Muscle of leg (tissue), 3 donors: ENCODE measurements at regions not wholly inside any gene's neighbourhood (a gene's known extent, or its start where the extent isn't known, plus 50 kb on each side); places are given as distances from the start of the nearest gene placed in this dataset.

Source experiments
- DNase-seq: peaks from one replicate; pipeline ENCODE4 v3.0.0; 2013
- H3K27ac ChIP-seq: one replicate; pipeline ENCODE4 v1.5.1; 2013; ENCODE audit warnings: mild to moderate bottlenecking, low read length, control low read depth
- H3K27me3 ChIP-seq: one replicate; pipeline ENCODE4 v1.6.1; 2013; ENCODE audit warnings: low read length; ENCODE audit not compliant: control insufficient read depth, insufficient read depth
- H3K36me3 ChIP-seq: one replicate; pipeline ENCODE4 v1.6.1; 2013; ENCODE audit warnings: low read length; ENCODE audit not compliant: control insufficient read depth, insufficient read depth
- H3K4me1 ChIP-seq: one replicate; pipeline ENCODE4 v1.6.1; 2013; ENCODE audit warnings: low read length; ENCODE audit not compliant: control insufficient read depth, insufficient read depth
- H3K4me3 ChIP-seq: one replicate; pipeline ENCODE4 v1.5.1; 2013; ENCODE audit warnings: low read length, control low read depth
- H3K9me3 ChIP-seq: replicated peaks from 2 replicates; pipeline ENCODE4 v1.6.1; 2013; ENCODE audit warnings: low read depth, low read length; ENCODE audit not compliant: control insufficient read depth
- WGBS: methylation state at CpG from one replicate; pipeline ENCODE4 v1.1.5; 2013; ENCODE audit warnings: missing lambda C conversion rate; ENCODE audit not compliant: insufficient coverage; 5-methylcytosine and 5-hydroxymethylcytosine counted together

DNA sequence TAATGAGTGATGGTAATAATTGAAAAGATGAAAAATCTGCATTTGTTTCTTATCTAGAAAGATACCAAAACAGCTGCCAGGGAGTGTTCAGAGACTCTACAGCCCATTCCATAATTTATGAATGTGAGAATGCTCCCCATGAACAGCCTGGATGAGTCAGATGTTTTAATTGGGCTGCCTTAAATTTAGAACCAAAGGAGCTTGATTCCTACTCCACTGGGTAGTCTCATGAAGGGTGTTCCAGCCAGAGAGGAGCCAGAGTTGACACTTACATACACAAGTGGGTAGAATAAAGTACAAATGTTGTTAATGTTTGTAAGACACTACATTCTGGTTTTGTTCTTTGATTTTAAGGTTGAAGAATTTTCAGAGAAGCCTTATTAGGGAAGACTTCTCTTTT is 123.2 kb upstream of the PRNP start:
- DNase-seq, result no peak
- no peak overlapping the region for H3K27ac ChIP-seq
- no peaks in the 10 kb centered on the region for H3K9me3 ChIP-seq
- no peaks in the 10 kb centered on the region for H3K4me1 ChIP-seq
- no peak overlapping the region for H3K4me3 ChIP-seq
- no peaks in the 10 kb centered on the region for H3K36me3 ChIP-seq
- no peaks in the 10 kb centered on the region for H3K27me3 ChIP-seq

DNA sequence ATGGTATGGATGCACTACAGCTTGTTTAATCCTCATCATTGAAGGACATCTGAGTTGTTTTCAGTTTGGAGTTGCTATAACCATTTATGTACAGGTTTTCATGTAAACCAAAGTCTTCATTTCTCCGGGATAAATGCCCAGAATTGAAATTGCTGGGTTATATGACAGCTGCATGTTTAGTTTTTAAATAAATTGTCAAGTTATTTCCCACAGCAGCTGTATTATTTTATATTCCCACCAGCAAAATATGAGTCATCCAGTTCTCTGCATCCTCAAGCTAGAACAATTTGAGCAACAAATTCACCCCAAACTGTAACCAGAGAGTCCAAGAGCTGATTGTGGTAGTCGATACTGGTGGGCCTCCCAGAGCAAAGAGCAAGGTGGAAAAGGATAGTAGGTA is 125.6 kb upstream of the PRNP start:
- Histone ChIP-seq H3K4me3 (no peak overlapping the region), H3K9me3 (no peaks in the 10 kb centered on the region), H3K36me3 (no peaks in the 10 kb centered on the region), H3K4me1 (no peaks in the 10 kb centered on the region), H3K27ac (no peak overlapping the region), H3K27me3 (no peaks in the 10 kb centered on the region)
- no peak for DNase-seq
- WGBS, result no CpG with 5 or more reads among the region's 2 CpGs

DNA sequence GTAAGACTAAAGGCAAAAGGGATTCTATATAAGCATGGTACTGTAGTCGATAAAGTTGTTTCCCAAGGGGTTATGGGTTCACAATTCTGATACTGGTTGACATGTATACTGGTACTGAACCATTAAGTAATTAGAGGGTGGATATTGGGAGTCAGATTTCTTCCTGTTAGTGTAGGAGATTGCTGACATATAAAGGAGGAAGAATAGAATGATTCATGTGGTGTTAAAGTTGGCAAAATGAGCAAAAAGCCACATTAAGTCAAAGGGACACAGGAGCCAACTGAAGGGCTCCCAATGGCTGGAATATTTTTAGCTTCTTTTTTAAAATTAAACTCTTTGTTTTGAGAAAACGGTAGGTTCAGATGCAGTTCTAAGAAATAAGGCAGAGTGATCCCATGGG is 126.3 kb upstream of the PRNP start:
- Histone ChIP-seq H3K27ac (no peak overlapping the region), H3K27me3 (no peaks in the 10 kb centered on the region), H3K36me3 (no peaks in the 10 kb centered on the region), H3K4me1 (no peaks in the 10 kb centered on the region), H3K9me3 (no peaks in the 10 kb centered on the region), H3K4me3 (no peak overlapping the region)
- WGBS, result 54% methylated on average over 1 of the region's 2 CpGs
- DNase-seq, result no peak

DNA sequence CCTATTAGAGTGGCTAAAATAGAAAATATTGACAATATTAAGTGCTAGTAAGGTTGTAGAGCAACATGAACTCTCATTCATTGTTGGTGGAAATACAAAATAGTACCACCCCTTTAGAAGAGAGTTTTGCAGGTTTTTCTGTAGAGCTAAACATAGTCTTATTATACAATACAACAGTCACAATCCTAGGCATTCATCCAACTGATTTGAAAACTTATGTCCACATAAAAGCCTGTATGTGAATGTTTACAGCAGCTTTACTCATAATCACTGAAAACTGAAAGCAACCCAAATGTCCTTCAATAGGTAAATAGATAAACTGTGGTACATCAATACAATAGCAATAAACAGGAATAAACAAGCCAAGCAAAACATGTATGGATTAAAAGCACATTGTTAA is 127.2 kb upstream of the PRNP start:
- no peaks in the 10 kb centered on the region for H3K4me1 ChIP-seq
- DNase-seq, result no peak
- no peak overlapping the region for H3K27ac ChIP-seq
- H3K4me3 ChIP-seq, result no peak overlapping the region
- H3K9me3 ChIP-seq, result no peaks in the 10 kb centered on the region
- H3K36me3 ChIP-seq, result no peaks in the 10 kb centered on the region
- H3K27me3 ChIP-seq, result no peaks in the 10 kb centered on the region

DNA sequence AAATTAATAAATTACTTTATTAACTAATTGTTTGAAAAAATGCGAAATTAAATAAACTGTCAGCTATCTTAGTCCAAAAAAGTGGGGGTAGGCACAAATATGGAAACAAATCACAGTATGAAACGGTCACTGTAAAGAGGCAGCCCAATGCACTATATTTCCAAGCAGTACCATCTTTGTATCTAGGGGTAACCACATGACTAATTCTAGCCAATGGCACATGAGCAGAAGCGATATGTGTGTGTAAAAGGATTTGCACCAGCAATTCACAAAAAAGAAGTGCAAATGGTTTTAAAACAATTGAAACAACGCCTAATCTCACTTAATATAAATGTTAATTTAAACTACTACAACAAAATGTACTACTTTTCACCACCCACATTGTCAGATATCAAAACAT is 129.5 kb upstream of the PRNP start:
- Histone ChIP-seq H3K4me3 (no peak overlapping the region), H3K27me3 (no peaks in the 10 kb centered on the region), H3K9me3 (no peaks in the 10 kb centered on the region), H3K36me3 (no peaks in the 10 kb centered on the region), H3K4me1 (no peaks in the 10 kb centered on the region), H3K27ac (no peak overlapping the region)
- DNase-seq, result no peak
- WGBS, result no CpG with 5 or more reads among the region's 4 CpGs

DNA sequence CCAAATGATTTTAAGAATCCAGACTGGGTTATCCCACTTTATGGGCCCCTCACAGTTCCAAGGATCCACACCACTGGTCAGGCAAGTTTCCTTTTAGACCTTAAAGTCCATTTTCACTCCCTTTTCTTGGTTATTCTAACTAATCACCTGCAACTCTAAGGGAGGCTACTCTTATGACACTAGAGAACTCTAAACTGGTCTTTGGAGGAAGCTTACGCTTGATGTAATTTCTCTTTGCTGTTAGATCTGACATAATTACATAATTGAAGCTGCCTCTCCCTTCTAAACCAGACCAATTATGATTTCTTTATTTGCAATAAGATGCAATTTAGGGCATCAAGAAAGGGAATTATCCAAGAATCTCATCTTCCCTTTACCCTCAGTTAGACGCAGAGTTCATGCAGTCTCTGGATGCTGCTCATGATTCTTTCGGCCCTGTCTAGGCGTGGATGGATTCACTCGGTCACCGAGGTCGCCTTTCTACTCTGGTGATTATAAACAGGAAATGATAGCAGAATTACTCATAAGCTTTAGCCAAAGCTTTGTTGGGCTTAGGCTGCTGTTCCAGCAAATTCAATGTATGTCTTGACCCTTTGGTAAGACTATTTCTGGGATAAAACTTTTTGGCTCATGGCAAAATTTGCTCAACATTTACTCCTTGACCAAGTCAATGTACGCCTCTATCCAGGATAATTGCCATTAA is 130.9 kb upstream of the PRNP start:
- Histone ChIP-seq H3K27me3 (no peaks in the 10 kb centered on the region), H3K27ac (no peak overlapping the region), H3K4me3 (no peak overlapping the region), H3K4me1 (no peaks in the 10 kb centered on the region), H3K9me3 (no peaks in the 10 kb centered on the region), H3K36me3 (no peaks in the 10 kb centered on the region)
- WGBS, result no CpG with 5 or more reads among the region's 8 CpGs
- DNase-seq, result no peak

DNA sequence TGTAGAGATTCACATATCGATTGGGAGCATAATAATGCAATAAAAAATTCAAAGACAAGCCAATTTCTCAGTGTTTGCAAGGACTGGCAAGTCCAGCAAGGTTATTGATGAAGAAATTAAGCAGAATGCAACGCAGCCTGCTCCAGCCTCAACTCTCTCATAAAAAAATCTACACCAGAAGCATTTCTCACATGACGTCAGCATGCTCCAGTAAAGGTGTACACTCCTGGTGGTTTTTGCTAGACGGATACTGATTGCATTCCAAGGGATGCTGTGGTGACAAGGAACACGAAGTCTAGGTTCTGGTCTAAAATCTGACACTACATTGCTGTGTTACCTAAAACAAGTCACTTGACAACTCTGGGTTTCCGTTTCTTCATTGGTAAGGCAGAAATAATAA is 131.9 kb upstream of the PRNP start:
- no CpG with 5 or more reads among the region's 6 CpGs for WGBS
- Histone ChIP-seq H3K27me3 (no peaks in the 10 kb centered on the region), H3K27ac (no peak overlapping the region), H3K36me3 (no peaks in the 10 kb centered on the region), H3K4me3 (no peak overlapping the region), H3K4me1 (no peaks in the 10 kb centered on the region), H3K9me3 (no peaks in the 10 kb centered on the region)
- no peak for DNase-seq

DNA sequence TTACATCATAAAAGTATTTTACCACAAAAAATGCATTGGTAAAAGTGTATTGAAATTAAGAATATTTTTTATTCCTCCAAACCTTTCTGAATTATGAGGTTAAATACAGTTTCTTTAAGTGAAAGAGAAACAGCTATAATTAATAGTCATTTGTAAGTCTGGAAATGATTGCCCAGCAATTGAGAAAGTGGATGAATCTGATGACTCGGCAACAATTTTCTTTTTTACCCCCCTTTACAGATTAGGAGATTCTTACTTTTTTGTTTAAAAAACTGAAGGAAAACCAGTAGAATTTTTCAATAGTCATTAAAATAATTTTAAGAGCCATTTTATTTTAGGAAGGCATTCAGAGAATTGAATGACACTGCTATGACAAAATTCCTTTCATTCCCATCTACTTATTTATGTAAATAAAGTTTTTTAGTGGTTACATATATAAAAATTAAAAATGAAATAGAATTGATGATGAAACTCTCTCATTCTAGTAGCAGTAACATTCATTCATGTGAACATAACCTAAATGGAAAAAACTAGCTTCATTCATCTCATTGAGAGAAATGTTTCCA is 134.1 kb upstream of the PRNP start:
- no peaks in the 10 kb centered on the region for H3K4me1 ChIP-seq
- H3K9me3 ChIP-seq, result no peaks in the 10 kb centered on the region
- no CpG with 5 or more reads among the region's 1 CpG for WGBS
- no peaks in the 10 kb centered on the region for H3K36me3 ChIP-seq
- H3K4me3 ChIP-seq, result no peak overlapping the region
- H3K27ac ChIP-seq, result no peak overlapping the region
- no peak for DNase-seq
- H3K27me3 ChIP-seq, result peaks cover 2% of the 10 kb centered on the region

DNA sequence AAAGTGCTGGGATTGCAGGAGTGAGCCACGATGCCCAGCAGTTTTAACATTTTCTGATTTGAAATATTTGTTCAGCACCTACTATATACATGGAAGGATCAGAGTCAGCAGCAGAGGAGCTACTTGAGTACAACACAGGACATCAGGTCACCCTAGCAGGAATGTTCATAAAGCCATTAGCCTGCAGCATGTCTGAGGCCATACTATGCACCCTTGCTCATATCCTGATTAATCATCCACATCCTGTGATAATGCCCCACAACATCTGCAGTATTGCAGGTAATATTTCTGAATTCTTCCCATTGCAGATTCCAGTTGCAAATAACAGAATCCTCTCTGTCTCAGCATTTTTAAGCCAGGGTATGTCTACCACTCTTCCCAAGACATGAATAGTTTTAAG is 135.5 kb upstream of the PRNP start:
- H3K27me3 ChIP-seq, result peaks cover 2% of the 10 kb centered on the region
- H3K4me1 ChIP-seq, result no peaks in the 10 kb centered on the region
- DNase-seq, result no peak
- H3K4me3 ChIP-seq, result no peak overlapping the region
- no peaks in the 10 kb centered on the region for H3K9me3 ChIP-seq
- no CpG with 5 or more reads among the region's 1 CpG for WGBS
- no peak overlapping the region for H3K27ac ChIP-seq
- no peaks in the 10 kb centered on the region for H3K36me3 ChIP-seq

DNA sequence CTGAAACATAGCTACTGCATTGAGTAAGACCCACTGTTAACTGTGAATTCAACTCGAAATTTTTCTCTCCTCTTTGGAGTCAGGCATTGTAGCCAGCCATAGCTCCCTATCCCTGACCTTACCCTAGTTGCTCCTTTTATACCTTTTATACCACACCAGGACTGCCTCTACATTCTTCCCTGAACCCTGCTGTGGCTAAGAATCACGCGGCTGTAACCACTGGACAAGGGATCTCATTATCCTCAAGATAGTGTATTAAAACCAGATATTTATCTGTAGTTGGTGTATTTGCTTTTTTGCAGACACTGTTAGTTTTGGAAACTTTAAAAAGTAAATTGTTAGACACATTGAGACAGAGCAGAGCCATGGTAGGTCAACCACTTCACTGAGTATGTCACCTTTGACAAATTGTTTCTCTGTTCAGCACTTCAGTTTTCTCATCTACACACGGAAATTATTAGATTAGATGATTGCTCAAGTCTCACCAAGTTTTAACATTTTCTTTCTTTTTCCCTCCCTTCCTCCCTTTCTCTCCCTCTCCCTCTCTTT is 136.5 kb upstream of the PRNP start:
- Histone ChIP-seq H3K36me3 (no peaks in the 10 kb centered on the region), H3K9me3 (no peaks in the 10 kb centered on the region), H3K27ac (no peak overlapping the region), H3K4me1 (no peaks in the 10 kb centered on the region), H3K27me3 (peaks cover 2% of the 10 kb centered on the region), H3K4me3 (no peak overlapping the region)
- no peak for DNase-seq
- 77% methylated on average over 2 of the region's 4 CpGs for WGBS

DNA sequence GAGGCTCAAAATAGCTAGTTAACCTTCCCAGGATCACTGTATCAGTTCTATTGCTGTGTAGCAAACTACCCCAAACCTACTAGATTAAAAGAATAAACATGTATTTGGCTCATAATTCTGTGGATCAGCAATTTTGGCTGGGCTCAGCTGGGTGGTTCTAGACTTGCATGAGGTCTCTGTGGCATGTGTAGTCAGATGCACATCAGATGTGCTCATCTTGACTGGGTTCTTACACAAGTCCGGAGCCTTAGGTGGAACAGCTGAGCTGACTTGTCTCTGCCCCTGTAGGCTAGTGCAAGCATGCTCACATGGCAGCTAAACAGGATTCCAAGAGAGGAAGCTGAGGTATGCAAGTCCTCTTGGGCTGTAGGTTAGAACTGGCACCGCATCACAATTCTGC is 137.7 kb upstream of the PRNP start:
- 100% methylated on average over 1 of the region's 2 CpGs for WGBS
- H3K4me1 ChIP-seq, result no peaks in the 10 kb centered on the region
- peaks cover 2% of the 10 kb centered on the region for H3K27me3 ChIP-seq
- H3K27ac ChIP-seq, result no peak overlapping the region
- no peaks in the 10 kb centered on the region for H3K9me3 ChIP-seq
- no peaks in the 10 kb centered on the region for H3K36me3 ChIP-seq
- no peak for DNase-seq
- no peak overlapping the region for H3K4me3 ChIP-seq
